ENCODE measurements at regions not wholly inside any gene's neighbourhood (a gene's known extent, or its start where the extent isn't known, plus 50 kb on each side); places are given as distances from the start of the nearest gene placed in this dataset.

- TF ChIP-seq POLR2A (IDR thresholded peaks at IDR 0.05) (no peak), CTCF (IDR thresholded peaks at IDR 0.05) (no peak)
These were observed 51.7 kb upstream of the IGFBP3 start for GRCh38 chr7:45972629-45973312.
